ENCODE measurements at regions not wholly inside any gene's neighbourhood (a gene's known extent, or its start where the extent isn't known, plus 50 kb on each side); places are given as distances from the start of the nearest gene placed in this dataset.

DNA sequence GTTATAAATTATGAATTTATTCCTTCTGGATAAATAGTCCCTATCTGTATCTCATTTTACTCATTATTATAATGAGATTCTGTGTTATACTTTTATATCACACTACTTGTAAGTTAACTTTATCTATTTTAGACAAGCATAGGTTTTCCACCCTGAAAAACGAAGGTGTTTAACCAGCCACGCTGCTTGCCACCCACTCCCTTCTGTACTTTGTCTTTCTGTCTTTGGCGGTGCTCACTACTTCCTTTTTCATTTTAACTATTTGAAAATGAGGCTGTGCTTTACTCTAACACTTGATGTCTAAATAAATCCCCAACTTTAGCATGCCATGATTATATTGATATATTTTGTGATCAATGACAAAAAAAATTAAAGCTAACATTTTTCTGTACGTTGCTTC, 952.9 kb downstream of the DNAJB9 start:
- Histone ChIP-seq H3K27me3 (ENCODE audit: insufficient read depth, poor library complexity, severe bottlenecking) (no peaks in the 10 kb centered on the region), H3K27ac (replicated peaks) (no peak overlapping the region), H3K4me3 (replicated peaks; ENCODE audit: insufficient read depth, low read length) (no peak overlapping the region)
- DNase-seq (ENCODE audit: low read depth in 1 of 2, low spot score in 1 of 2): no peak
- TF ChIP-seq POLR2AphosphoS5 (IDR thresholded peaks at IDR 0.05; ENCODE audit: low read depth): no peak
- TF ChIP-seq SPI1 (IDR thresholded peaks at IDR 0.05; ENCODE audit: borderline replicate concordance, low read depth): no peak
- TF ChIP-seq, protein P1, sequence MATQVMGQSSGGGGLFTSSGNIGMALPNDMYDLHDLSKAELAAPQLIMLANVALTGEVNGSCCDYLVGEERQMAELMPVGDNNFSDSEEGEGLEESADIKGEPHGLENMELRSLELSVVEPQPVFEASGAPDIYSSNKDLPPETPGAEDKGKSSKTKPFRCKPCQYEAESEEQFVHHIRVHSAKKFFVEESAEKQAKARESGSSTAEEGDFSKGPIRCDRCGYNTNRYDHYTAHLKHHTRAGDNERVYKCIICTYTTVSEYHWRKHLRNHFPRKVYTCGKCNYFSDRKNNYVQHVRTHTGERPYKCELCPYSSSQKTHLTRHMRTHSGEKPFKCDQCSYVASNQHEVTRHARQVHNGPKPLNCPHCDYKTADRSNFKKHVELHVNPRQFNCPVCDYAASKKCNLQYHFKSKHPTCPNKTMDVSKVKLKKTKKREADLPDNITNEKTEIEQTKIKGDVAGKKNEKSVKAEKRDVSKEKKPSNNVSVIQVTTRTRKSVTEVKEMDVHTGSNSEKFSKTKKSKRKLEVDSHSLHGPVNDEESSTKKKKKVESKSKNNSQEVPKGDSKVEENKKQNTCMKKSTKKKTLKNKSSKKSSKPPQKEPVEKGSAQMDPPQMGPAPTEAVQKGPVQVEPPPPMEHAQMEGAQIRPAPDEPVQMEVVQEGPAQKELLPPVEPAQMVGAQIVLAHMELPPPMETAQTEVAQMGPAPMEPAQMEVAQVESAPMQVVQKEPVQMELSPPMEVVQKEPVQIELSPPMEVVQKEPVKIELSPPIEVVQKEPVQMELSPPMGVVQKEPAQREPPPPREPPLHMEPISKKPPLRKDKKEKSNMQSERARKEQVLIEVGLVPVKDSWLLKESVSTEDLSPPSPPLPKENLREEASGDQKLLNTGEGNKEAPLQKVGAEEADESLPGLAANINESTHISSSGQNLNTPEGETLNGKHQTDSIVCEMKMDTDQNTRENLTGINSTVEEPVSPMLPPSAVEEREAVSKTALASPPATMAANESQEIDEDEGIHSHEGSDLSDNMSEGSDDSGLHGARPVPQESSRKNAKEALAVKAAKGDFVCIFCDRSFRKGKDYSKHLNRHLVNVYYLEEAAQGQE (IDR thresholded peaks at IDR 0.05; ENCODE audit: insufficient replicate concordance, low read depth): no peak
- TF ChIP-seq GABPA (IDR thresholded peaks at IDR 0.05; ENCODE audit: low read depth): no peak
- TF ChIP-seq, protein P2, sequence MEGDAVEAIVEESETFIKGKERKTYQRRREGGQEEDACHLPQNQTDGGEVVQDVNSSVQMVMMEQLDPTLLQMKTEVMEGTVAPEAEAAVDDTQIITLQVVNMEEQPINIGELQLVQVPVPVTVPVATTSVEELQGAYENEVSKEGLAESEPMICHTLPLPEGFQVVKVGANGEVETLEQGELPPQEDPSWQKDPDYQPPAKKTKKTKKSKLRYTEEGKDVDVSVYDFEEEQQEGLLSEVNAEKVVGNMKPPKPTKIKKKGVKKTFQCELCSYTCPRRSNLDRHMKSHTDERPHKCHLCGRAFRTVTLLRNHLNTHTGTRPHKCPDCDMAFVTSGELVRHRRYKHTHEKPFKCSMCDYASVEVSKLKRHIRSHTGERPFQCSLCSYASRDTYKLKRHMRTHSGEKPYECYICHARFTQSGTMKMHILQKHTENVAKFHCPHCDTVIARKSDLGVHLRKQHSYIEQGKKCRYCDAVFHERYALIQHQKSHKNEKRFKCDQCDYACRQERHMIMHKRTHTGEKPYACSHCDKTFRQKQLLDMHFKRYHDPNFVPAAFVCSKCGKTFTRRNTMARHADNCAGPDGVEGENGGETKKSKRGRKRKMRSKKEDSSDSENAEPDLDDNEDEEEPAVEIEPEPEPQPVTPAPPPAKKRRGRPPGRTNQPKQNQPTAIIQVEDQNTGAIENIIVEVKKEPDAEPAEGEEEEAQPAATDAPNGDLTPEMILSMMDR (IDR thresholded peaks at IDR 0.05; ENCODE audit: insufficient read depth, low read length): no peak

DNA sequence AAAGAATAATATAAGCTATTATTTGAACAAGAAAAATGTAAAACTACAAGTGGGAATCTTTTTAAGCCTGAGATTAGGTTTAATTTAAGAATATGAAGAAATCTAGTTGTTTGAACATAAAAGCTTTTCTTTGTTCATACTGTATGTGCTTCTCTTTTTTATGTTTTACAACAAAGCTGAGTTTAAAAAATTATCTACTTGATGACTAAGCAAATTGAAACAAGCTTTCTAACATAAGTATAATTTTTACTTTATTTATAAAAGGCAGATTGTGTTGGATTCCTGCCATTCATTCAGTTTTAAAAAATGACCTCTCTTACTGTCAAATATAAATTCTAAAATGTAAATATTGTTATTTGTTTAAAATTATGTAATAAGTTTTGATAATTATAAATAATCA, 958.2 kb downstream of the DNAJB9 start:
- TF ChIP-seq, protein P1 (IDR thresholded peaks at IDR 0.05; ENCODE audit: insufficient replicate concordance, low read depth): no peak
- no peak for TF ChIP-seq SPI1 (IDR thresholded peaks at IDR 0.05; ENCODE audit: borderline replicate concordance, low read depth)
- TF ChIP-seq GABPA (IDR thresholded peaks at IDR 0.05; ENCODE audit: low read depth): no peak
- TF ChIP-seq POLR2AphosphoS5 (IDR thresholded peaks at IDR 0.05; ENCODE audit: low read depth): no peak
- TF ChIP-seq, protein P2 (IDR thresholded peaks at IDR 0.05; ENCODE audit: insufficient read depth, low read length): no peak
- Histone ChIP-seq H3K4me3 (replicated peaks; ENCODE audit: insufficient read depth, low read length) (no peak overlapping the region), H3K27me3 (ENCODE audit: insufficient read depth, poor library complexity, severe bottlenecking) (no peaks in the 10 kb centered on the region), H3K27ac (replicated peaks) (no peak overlapping the region)
- DNase-seq (ENCODE audit: low read depth in 1 of 2, low spot score in 1 of 2): no peak

DNA sequence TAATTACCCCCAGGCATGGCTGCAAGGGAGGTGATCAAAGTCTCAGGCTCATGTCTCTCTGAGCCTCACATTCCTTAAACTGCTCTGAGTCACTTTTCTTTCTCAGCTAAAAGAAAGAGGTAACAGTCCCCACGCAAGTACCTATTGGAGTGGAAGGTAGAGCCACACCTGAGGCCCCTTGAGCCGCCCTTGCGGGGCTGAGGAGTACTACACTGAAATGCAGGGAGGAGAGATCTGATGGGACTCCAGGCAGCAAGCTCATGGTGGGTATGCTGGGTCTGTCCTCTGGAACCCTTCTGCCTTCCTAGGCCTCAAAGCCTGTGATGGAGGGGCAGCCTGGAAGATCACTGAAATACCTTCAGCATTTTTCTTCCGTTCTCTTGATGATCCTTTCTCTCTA, 960.0 kb downstream of the DNAJB9 start:
- TF ChIP-seq, protein P2 (IDR thresholded peaks at IDR 0.05; ENCODE audit: insufficient read depth, low read length): no peak
- no peak for TF ChIP-seq SPI1 (IDR thresholded peaks at IDR 0.05; ENCODE audit: borderline replicate concordance, low read depth)
- TF ChIP-seq, protein P1 (IDR thresholded peaks at IDR 0.05; ENCODE audit: insufficient replicate concordance, low read depth): no peak
- Histone ChIP-seq H3K27me3 (ENCODE audit: insufficient read depth, poor library complexity, severe bottlenecking) (no peaks in the 10 kb centered on the region), H3K4me3 (replicated peaks; ENCODE audit: insufficient read depth, low read length) (no peak overlapping the region), H3K27ac (replicated peaks) (no peak overlapping the region)
- DNase-seq (ENCODE audit: low read depth in 1 of 2, low spot score in 1 of 2): no peak

All from HL-60 (cell line).